ENCODE measurements at regions not wholly inside any gene's neighbourhood (a gene's known extent, or its start where the extent isn't known, plus 50 kb on each side); places are given as distances from the start of the nearest gene placed in this dataset.
"Not testable (repeated sequence)": the region's sequence is repeated elsewhere in the genome, so short reads cannot be mapped to it uniquely, and the experiment has no call there.

GRCh38 chr10:21351594-21351993 lies 173.9 kb downstream of the SKIDA1 start:
- not testable (repeated sequence) for TF ChIP-seq CTCF (IDR thresholded peaks at IDR 0.05; ENCODE audit: borderline replicate concordance, extremely low read depth, low read length, poor library complexity, severe bottlenecking); EZH2 (IDR thresholded peaks at IDR 0.05; ENCODE audit: borderline replicate concordance, low read depth, low read length, severe bottlenecking)

Measured in DND-41 (cell line).